HepG2 (cell line): ENCODE measurements at regions not wholly inside any gene's neighbourhood (a gene's known extent, or its start where the extent isn't known, plus 50 kb on each side); places are given as distances from the start of the nearest gene placed in this dataset.

Source experiments
- FOSL1 ChIP-seq: sonication (generic); formaldehyde crosslinking; IDR thresholded peaks from 2 replicates; pipeline ENCODE4 v1.9.0; 2021; ENCODE audit warnings: missing genetic modification reagents, borderline replicate concordance
- JUND ChIP-seq: sonication (generic); formaldehyde crosslinking; IDR thresholded peaks from 2 replicates; pipeline ENCODE4 v1.8.0; 2022; ENCODE audit warnings: mild to moderate bottlenecking, missing genetic modification reagents
- KMT2A ChIP-seq: sonication (generic); formaldehyde crosslinking; IDR thresholded peaks from 2 replicates; pipeline ENCODE4 v1.4.0; 2020; ENCODE audit warnings: missing genetic modification reagents
- NAIF1 ChIP-seq: sonication (generic); formaldehyde crosslinking; IDR thresholded peaks from 2 replicates; pipeline ENCODE4 v1.5.0; 2020; ENCODE audit warnings: mild to moderate bottlenecking, missing genetic modification reagents, borderline replicate concordance
- SMC3 ChIP-seq: IDR thresholded peaks from 2 replicates; pipeline ENCODE4 v1.6.1; 2011; ENCODE audit warnings: low read length, improper control_type of control experiment
- TF ChIP-seq, protein P1 (sequence below): sonication (generic); formaldehyde crosslinking; IDR thresholded peaks from 2 replicates; pipeline ENCODE4 v1.5.0; 2020; ENCODE audit warnings: mild to moderate bottlenecking, missing genetic modification reagents, moderate library complexity

GRCh38 chr3:41104147-41104546 is 95.2 kb upstream of the CTNNB1 start:
- no peak for TF ChIP-seq KMT2A (CRISPR knock-in tag)
- TF ChIP-seq, protein P1, sequence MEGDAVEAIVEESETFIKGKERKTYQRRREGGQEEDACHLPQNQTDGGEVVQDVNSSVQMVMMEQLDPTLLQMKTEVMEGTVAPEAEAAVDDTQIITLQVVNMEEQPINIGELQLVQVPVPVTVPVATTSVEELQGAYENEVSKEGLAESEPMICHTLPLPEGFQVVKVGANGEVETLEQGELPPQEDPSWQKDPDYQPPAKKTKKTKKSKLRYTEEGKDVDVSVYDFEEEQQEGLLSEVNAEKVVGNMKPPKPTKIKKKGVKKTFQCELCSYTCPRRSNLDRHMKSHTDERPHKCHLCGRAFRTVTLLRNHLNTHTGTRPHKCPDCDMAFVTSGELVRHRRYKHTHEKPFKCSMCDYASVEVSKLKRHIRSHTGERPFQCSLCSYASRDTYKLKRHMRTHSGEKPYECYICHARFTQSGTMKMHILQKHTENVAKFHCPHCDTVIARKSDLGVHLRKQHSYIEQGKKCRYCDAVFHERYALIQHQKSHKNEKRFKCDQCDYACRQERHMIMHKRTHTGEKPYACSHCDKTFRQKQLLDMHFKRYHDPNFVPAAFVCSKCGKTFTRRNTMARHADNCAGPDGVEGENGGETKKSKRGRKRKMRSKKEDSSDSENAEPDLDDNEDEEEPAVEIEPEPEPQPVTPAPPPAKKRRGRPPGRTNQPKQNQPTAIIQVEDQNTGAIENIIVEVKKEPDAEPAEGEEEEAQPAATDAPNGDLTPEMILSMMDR = no peak
- TF ChIP-seq NAIF1 = no peak
- no peak for TF ChIP-seq SMC3
- no peak for TF ChIP-seq JUND
- TF ChIP-seq FOSL1 (CRISPR knock-in tag) = no peak
